GM12872 (cell line): ENCODE measurements at regions not wholly inside any gene's neighbourhood (a gene's known extent, or its start where the extent isn't known, plus 50 kb on each side); places are given as distances from the start of the nearest gene placed in this dataset.

Experiments
- CTCF ChIP-seq: IDR thresholded peaks from 3 replicates; pipeline ENCODE4 v1.5.1; 2011; ENCODE audit warnings: low read depth, mild to moderate bottlenecking, low read length, moderate library complexity; ENCODE audit not compliant: insufficient read depth

DNA sequence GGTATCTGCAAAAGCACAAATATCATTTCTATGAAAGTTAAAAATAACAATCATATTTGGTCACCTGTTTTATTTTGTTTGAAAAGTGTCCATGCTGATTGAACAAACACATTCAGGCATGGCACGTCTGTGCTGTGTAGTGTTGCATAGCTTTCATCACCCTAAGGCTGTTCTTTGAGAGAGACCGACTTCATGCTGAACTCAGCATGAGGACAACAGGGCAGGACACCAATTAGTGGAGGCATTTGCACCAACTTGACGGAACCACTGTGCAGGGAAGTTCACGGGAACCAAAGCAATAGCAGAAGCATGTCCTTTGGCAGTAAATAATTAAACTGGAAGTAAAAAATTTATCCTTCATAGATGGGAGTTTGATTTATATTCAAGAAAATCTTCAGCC lies 158.4 kb upstream of the SLC7A11 start:
- TF ChIP-seq CTCF = no peak

- TF ChIP-seq CTCF = no peak
These were observed 157.9 kb upstream of the SLC7A11 start for GRCh38 chr4:138400066-138400465.

DNA sequence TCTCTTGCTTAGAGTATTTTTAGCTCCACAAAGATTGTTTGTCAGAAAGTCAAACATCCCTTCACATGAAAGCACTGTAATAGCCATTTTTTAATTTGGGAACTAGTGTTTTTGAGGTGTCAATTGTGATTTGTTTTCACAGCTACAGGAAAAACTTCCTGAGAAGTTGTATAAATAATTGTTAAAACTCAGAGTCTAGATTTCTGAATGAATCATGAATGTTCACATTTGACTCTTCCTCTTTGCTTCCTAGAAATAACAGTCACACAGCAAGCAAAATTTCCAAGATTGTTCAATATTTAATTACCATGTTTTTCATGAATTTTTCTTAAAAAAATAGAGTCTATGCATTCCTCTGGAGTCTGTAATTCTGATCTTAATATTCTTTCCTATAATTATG lies 156.9 kb upstream of the SLC7A11 start:
- no peak for TF ChIP-seq CTCF

GRCh38 chr4:138398322-138398721 lies 156.2 kb upstream of the SLC7A11 start:
- no peak for TF ChIP-seq CTCF

GRCh38 chr4:138393886-138394610 lies 151.9 kb upstream of the SLC7A11 start:
- TF ChIP-seq CTCF = no peak

GRCh38 chr4:138392751-138393308 lies 150.7 kb upstream of the SLC7A11 start:
- no peak for TF ChIP-seq CTCF

GRCh38 chr4:138389976-138390685 lies 148.0 kb upstream of the SLC7A11 start:
- TF ChIP-seq CTCF = no peak
